ENCODE measurements at regions not wholly inside any gene's neighbourhood (a gene's known extent, or its start where the extent isn't known, plus 50 kb on each side); places are given as distances from the start of the nearest gene placed in this dataset.

DNA sequence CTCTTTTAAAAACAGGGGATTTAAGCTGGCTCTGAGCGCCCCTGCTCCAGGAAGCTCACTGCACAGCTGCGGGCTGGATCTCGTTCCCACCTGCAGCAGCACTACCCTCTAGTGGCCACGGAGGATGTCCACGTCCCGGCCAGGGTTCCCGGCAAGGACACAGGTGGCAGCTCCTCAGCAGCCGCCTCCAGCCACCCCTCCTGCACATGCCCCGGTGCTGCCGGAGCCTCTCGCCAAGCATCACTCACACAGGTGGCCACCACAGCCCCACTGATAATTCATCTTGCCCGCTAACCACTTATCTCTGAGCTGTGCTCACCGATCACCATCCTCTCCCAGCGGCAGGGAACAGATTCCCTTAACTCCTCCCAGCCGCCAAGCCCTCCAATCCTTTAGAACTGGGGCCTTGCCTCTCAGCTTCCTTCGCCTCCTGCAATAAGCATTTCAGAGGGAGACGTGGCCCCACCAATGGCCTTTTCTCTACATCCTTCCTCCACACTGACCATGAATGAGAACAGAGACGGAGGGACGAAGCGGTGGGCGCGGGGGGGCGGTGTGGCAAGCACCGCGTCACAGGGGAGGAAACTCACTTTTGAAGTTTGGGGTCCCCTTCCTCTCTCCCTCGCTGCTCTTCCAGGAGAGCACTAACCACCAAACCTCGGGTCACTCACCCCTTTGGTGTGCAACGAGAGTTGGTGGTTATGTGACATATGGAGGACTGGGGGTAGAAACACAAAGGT is 222.1 kb downstream of the RBFOX3 start:
- intact Hi-C loops (cut with micrococcal nuclease): no loop called here

DNA sequence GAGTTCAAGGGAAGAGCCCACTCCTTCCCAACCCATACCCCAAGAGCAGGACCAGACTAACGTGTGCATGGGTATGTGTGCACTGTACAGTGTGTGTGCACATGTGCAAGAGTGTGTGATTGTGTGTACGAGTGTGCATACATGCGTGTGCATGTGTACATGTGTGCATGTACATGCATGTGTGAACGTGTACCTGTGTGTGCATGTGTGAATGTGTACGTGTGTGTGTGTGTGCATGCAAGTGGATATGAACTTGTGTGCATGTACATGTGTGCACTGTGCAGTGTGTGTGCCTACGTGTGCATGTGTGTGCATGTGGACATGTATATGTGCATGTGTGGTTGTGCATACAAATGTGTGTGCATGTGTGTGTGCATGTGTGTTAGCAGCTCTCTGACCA is 223.1 kb downstream of the RBFOX3 start:
- Histone ChIP-seq H3K9me3 (ENCODE audit: low read length) (no peaks in the 10 kb centered on the region), H3K4me3 (ENCODE audit: low read length) (no peak overlapping the region), H3K27me3 (ENCODE audit: low read length) (peaks cover 92% of the 10 kb centered on the region), H3K9me2 (replicated peaks; ENCODE audit: low read length) (no peaks in the 10 kb centered on the region), H2AFZ (ENCODE audit: low read length) (no peak overlapping the region), H3K79me2 (ENCODE audit: low read length) (no peaks in the 10 kb centered on the region), H3K27ac (ENCODE audit: low read length) (no peak overlapping the region), H3K4me1 (ENCODE audit: insufficient read depth, low read length) (no peaks in the 10 kb centered on the region), H3K36me3 (ENCODE audit: low read depth, low read length) (no peaks in the 10 kb centered on the region), H3K9ac (ENCODE audit: low read length) (no peak overlapping the region), H4K20me1 (ENCODE audit: low read length) (no peaks in the 10 kb centered on the region), H3K4me2 (ENCODE audit: low read length) (no peak overlapping the region), H3F3A (ENCODE audit: low read length, unreplicated experiment) (no peaks in the 10 kb centered on the region)
- POLR2A ChIA-PET (ENCODE audit: unreplicated experiment): no interaction called here
- CTCF ChIA-PET: interaction anchor here (0.7 to 1.3 kb wide), 3 partner anchors 13 to 313 kb away, joined by 3 to 9 read pairs (median 7); partner anchors contain the start of gene ENGASE
- no TSS peak for BruUV-seq (replicated peaks)
- DNase-seq (no peak), ATAC-seq (no peak)
- TF ChIP-seq EZH2 (IDR thresholded peaks at IDR 0.05; ENCODE audit: low read length, unreplicated experiment) (no peak), EZH2phosphoT487 (IDR thresholded peaks at IDR 0.05; ENCODE audit: borderline replicate concordance, low read length) (no peak)
- TF ChIP-seq, protein P1, sequence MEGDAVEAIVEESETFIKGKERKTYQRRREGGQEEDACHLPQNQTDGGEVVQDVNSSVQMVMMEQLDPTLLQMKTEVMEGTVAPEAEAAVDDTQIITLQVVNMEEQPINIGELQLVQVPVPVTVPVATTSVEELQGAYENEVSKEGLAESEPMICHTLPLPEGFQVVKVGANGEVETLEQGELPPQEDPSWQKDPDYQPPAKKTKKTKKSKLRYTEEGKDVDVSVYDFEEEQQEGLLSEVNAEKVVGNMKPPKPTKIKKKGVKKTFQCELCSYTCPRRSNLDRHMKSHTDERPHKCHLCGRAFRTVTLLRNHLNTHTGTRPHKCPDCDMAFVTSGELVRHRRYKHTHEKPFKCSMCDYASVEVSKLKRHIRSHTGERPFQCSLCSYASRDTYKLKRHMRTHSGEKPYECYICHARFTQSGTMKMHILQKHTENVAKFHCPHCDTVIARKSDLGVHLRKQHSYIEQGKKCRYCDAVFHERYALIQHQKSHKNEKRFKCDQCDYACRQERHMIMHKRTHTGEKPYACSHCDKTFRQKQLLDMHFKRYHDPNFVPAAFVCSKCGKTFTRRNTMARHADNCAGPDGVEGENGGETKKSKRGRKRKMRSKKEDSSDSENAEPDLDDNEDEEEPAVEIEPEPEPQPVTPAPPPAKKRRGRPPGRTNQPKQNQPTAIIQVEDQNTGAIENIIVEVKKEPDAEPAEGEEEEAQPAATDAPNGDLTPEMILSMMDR (conservative IDR thresholded peaks at IDR 0.05; ENCODE audit: low read depth, low read length): no peak
- intact Hi-C loops (cut with micrococcal nuclease): no loop called here

More for the DNA sequence above, 222.1 kb downstream of the RBFOX3 start:
- H3F3A ChIP-seq (ENCODE audit: low read length, unreplicated experiment): no peaks in the 10 kb centered on the region
- BruUV-seq (replicated peaks): no TSS peak
- no peak overlapping the region for H3K4me3 ChIP-seq (ENCODE audit: low read length)
- no peak overlapping the region for H3K4me2 ChIP-seq (ENCODE audit: low read length)
- ChIA-PET POLR2A (ENCODE audit: unreplicated experiment) (no interaction called here), CTCF (interaction anchor here (0.6 to 1.3 kb wide), 5 partner anchors 12 to 902 kb away, joined by 3 to 9 read pairs (median 3); partner anchors contain the start of gene ENGASE)
- H3K4me1 ChIP-seq (ENCODE audit: insufficient read depth, low read length): no peaks in the 10 kb centered on the region
- H3K9me2 ChIP-seq (replicated peaks; ENCODE audit: low read length): no peaks in the 10 kb centered on the region
- no peak overlapping the region for H3K9ac ChIP-seq (ENCODE audit: low read length)
- TF ChIP-seq EZH2phosphoT487 (IDR thresholded peaks at IDR 0.05; ENCODE audit: borderline replicate concordance, low read length) (no peak), EZH2 (IDR thresholded peaks at IDR 0.05; ENCODE audit: low read length, unreplicated experiment) (no peak)
- TF ChIP-seq, protein P1 (conservative IDR thresholded peaks at IDR 0.05; ENCODE audit: low read depth, low read length): peak; percentile 79
- peak; percentile 74 for DNase-seq
- H3K27me3 ChIP-seq (ENCODE audit: low read length): peaks cover 90% of the 10 kb centered on the region
- no peaks in the 10 kb centered on the region for H3K36me3 ChIP-seq (ENCODE audit: low read depth, low read length)
- ATAC-seq: peak; percentile 82
- no peak overlapping the region for H2AFZ ChIP-seq (ENCODE audit: low read length)
- no peaks in the 10 kb centered on the region for H3K79me2 ChIP-seq (ENCODE audit: low read length)
- no peaks in the 10 kb centered on the region for H3K9me3 ChIP-seq (ENCODE audit: low read length)
- no peaks in the 10 kb centered on the region for H4K20me1 ChIP-seq (ENCODE audit: low read length)
- no peak overlapping the region for H3K27ac ChIP-seq (ENCODE audit: low read length)

DNA sequence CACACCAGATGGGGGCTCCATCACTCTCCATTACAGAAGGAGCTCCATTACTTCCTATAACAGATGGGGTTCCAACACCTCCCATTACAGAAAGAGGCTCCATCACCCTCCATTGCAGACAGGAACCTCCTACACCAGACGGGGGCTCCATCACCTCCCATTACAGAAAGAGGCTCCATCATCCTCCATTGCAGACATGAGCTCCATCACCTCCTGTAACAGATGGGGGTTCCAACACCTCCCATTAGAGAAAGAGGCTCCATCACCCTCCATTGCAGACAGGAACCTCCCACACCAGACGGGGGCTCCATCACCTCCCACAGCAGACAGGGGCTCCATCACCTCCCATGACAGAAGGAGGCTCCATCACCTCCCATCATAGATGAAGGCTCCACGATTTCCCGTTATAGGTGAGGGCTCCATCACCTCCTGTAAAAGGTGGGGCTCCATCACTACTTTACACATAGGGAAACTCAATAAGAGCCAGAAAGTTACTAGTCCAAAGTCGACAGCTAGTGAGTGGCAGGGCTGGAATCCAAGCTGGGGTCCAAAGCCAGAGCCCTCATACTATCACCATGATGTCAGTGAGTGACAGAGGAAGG is 224.8 kb downstream of the RBFOX3 start:
- TF ChIP-seq EZH2phosphoT487 (IDR thresholded peaks at IDR 0.05; ENCODE audit: borderline replicate concordance, low read length): no peak
- TF ChIP-seq, protein P1 (conservative IDR thresholded peaks at IDR 0.05; ENCODE audit: low read depth, low read length): no peak
- no peak for TF ChIP-seq EZH2 (IDR thresholded peaks at IDR 0.05; ENCODE audit: low read length, unreplicated experiment)
- no TSS peak for BruUV-seq (replicated peaks)
- ATAC-seq (no peak), DNase-seq (no peak)
- H3K4me3 ChIP-seq (ENCODE audit: low read length): no peak overlapping the region
- H3K36me3 ChIP-seq (ENCODE audit: low read depth, low read length): no peaks in the 10 kb centered on the region
- peaks cover 93% of the 10 kb centered on the region for H3K27me3 ChIP-seq (ENCODE audit: low read length)
- ChIA-PET POLR2A (ENCODE audit: unreplicated experiment) (no interaction called here), CTCF (no interaction called here)
- no peak overlapping the region for H3K27ac ChIP-seq (ENCODE audit: low read length)
- H2AFZ ChIP-seq (ENCODE audit: low read length): no peak overlapping the region
- H3K4me2 ChIP-seq (ENCODE audit: low read length): no peak overlapping the region
- H3K9me2 ChIP-seq (replicated peaks; ENCODE audit: low read length): no peaks in the 10 kb centered on the region
- no peaks in the 10 kb centered on the region for H3F3A ChIP-seq (ENCODE audit: low read length, unreplicated experiment)
- no peaks in the 10 kb centered on the region for H3K79me2 ChIP-seq (ENCODE audit: low read length)
- no peak overlapping the region for H3K9ac ChIP-seq (ENCODE audit: low read length)
- H3K9me3 ChIP-seq (ENCODE audit: low read length): no peaks in the 10 kb centered on the region
- H3K4me1 ChIP-seq (ENCODE audit: insufficient read depth, low read length): no peaks in the 10 kb centered on the region
- no peaks in the 10 kb centered on the region for H4K20me1 ChIP-seq (ENCODE audit: low read length)
- intact Hi-C loops (cut with micrococcal nuclease): no loop called here
